HG03378 (cell line): ENCODE measurements at regions not wholly inside any gene's neighbourhood (a gene's known extent, or its start where the extent isn't known, plus 50 kb on each side); places are given as distances from the start of the nearest gene placed in this dataset.
A peak's percentile ranks its signal among the peaks of the same experiment; 100 is the strongest.

ENCODE experiments used
- ATAC-seq: cut with Tn5 transposase; IDR thresholded peaks from one replicate; pipeline ENCODE4 v1.9.1; 2021; ENCODE audit warnings: mild to moderate bottlenecking, moderate library complexity; ENCODE audit not compliant: unreplicated experiment

DNA sequence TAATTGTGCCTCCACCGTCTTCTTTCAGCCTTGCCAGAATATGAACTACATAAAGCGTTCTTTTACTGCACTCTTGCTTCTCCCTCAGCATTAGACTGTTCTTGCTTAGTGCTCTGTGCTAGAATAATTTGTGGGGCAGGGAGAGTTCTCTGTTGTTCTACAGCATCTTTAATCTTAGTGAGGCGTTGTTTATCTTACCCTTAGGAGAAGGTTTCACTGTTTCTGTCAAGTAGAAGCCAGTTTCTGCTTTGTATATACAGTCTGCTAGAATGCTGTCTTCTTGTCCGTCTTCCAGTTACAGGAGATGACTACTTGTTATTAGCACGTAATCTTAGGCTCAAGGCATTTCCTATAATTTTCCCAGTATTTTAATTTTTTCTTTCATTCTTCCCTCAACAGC lies 458.0 kb downstream of the FLRT2 start:
- no peak for ATAC-seq

- ATAC-seq: no peak
These were observed 457.3 kb downstream of the FLRT2 start for GRCh38 chr14:85987292-85987691.

DNA sequence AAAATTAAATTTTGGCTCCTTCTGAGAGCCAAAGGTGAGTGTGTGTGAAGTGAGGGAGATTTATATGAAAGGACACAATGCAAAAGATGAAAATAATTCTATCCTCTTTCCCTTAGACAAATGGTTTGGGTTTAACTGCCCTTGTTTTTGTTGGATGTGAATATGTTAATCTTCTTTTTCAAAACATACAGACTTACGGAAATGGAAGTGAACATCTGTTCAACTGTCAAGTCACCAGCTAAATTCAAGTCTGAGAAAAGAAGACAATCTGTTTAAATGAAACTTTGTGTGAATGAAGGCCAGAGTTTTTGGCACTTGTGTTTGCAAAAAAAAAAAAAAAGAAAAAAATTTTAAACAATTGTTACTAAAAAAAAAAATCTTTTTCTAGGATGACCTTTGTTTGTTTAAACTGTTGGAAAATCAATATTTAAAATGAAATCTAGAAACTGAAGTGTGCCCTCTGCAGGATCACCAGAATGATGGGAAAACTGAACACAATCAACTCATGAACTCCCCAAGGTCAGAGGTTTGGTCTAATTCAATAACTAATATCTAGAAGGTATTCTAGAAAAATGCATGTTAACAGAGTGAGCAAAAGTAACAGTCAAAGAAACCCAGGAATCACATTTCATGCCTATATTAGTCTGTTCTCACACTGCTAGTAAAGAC lies 448.8 kb downstream of the FLRT2 start:
- no peak for ATAC-seq

- no peak for ATAC-seq
These were observed 444.7 kb downstream of the FLRT2 start for GRCh38 chr14:85974602-85975001.

- no peak for ATAC-seq
These were observed 433.5 kb downstream of the FLRT2 start for GRCh38 chr14:85963486-85963885.

DNA sequence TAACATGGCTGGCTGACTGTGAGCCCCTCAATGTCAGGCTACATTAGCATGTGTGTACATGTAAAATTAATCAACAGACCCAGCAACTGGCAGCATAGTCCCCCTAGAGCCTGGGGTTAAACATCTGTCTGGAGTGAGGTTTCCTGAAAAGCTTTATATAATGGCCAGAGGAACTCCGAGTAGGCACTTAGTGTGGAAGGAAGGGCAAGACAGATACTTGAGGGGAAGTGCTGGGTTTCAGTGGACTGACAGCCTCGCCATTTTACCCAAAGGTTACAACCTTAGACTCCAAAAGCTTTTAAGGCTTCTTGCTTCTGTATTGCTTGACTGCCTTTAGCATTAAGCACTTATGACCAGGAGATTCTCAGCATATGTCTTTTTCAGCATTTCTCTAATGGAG lies 430.8 kb downstream of the FLRT2 start:
- no peak for ATAC-seq

- ATAC-seq: no peak
These were observed 429.1 kb downstream of the FLRT2 start for GRCh38 chr14:85959063-85959462.

DNA sequence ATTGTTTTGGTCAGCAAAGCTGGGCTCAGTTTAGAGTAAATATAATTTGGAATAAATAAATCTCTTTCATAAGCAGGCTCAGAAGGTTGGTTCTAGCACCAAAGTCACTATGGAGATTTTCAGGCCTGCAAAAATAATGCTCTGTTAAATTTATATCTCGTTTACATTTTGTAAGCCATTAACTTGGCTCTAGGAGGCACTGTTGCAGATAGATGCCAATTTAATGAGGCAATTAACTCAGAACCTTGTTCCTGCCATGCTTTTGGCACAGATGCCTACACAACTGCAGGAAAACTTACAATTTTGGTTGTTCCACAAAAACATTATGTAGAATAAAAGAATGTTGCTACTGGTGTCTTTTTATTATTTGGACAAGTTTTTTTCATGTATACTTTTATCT lies 428.1 kb downstream of the FLRT2 start:
- ATAC-seq: no peak

- ATAC-seq: no peak
These were observed 423.3 kb downstream of the FLRT2 start for GRCh38 chr14:85953265-85953664.

DNA sequence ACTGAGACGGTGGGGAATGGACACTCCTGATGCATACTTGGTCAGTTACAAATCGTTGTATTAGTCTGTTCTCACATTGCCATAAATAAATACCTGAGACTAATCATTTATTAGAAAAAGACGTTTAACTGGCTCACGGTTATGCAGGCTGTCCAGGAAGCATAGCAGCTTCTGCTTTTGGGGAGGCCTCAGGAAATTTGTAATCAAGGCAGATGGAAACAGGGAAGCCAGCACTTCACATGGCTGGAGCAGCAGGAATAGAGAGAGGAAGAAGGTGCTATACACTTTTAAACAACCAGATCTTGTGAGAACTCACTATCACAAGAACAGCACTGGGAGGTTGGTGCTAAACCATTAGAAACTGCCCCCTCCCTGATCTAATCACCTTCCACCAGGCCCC lies 418.2 kb downstream of the FLRT2 start:
- ATAC-seq: no peak

GRCh38 chr14:85947461-85948139 lies 417.7 kb downstream of the FLRT2 start:
- no peak for ATAC-seq

GRCh38 chr14:85943192-85943591 lies 413.2 kb downstream of the FLRT2 start:
- ATAC-seq: no peak

GRCh38 chr14:85934886-85935254 lies 404.9 kb downstream of the FLRT2 start:
- peak; percentile 28 for ATAC-seq

DNA sequence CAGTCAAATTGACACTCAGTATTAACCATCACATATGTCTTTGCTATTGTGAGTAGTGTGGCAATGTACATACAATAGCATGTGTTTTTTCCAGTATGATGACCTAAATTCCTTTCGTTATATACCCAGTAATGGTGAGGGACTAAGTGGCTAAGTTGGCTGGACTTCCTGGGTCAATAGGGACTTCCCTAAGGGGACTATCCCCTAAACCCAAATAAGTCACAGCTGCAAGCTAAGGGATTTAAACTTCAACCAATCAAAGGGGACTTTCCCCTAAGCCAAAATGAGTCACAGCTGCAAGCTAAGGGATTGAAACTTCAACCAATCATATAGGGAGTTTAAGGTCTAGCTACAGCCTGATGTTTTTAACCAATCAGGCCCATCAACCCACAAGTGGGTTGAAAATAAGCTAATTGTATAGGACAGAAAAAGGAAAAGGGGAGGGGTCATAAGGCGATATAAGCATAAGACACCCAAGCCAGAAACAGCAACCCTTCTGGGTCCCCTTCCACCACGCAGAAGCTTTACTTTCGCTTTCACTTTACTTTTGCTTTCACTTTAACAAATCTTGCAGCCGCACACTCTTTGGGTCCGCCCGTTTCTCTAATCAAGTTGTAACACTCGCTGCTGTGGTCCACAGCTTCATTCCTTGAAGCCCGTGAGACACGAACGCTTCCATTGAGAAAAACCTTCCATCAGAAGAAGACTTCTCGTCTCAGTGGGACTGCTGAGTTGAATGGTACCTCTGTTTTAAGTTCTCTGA lies 404.4 kb downstream of the FLRT2 start:
- ATAC-seq: peak; percentile 89

- no peak for ATAC-seq
These were observed 391.3 kb downstream of the FLRT2 start for GRCh38 chr14:85921241-85921640.

GRCh38 chr14:85917716-85918115 lies 387.8 kb downstream of the FLRT2 start:
- ATAC-seq: no peak

DNA sequence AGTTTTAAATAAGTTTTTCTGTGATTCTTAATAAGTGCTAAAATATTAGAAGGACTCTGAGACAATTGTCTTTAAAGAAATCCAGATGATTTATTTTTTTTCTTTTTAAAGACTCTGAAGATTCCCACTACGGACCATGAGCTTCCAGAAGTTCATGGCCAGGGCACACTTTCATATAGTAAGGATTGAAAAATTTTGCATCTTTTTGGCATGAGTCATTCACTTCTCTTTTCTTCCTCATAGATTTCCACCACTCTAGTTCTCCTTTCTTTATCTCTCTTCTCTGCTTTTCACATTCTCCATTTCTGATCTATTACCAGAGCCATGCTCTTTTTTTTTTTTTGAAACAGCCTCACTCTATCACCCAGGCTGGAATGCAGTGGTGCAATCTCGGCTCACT lies 385.8 kb downstream of the FLRT2 start:
- ATAC-seq: no peak

GRCh38 chr14:85912141-85912540 lies 382.2 kb downstream of the FLRT2 start:
- ATAC-seq: no peak

GRCh38 chr14:85911044-85911443 lies 381.1 kb downstream of the FLRT2 start:
- no peak for ATAC-seq

DNA sequence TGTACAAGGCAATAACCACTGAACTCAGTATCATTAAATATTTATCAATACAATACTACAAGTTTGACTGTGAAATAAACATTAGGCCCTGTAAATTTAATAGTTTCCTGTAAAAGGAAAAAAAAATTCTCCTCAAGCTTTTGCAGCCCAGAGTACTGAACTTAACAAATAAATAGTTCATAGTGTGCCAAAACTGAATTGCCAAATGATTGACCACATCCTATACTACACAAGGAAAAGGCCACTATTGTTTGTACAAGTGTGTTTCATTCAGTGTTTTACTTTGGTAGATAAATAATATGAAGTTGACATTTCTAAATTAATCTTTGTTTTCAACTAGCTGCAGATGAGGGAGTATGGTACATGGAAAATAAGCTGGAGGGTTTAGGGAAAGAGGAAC lies 379.6 kb downstream of the FLRT2 start:
- no peak for ATAC-seq

DNA sequence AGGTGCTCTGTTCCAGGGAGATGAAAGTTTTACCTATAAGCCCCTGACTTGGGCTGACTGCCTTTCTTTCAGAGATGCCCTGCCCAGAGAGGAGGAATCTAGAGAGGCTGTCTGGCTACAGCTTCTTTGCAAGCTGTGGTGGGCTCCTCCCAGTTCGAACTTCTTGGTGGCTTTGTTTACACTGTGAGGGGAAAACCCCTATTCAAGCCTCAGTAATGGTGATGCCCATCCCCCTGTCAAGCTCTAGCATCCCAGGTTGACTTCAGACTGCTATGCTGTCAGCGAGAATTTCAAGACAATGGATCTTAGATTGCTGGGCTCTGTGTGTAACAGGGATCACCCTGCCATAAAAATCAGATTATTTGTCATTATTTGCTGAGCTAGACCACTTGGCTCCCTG lies 377.6 kb downstream of the FLRT2 start:
- no peak for ATAC-seq

DNA sequence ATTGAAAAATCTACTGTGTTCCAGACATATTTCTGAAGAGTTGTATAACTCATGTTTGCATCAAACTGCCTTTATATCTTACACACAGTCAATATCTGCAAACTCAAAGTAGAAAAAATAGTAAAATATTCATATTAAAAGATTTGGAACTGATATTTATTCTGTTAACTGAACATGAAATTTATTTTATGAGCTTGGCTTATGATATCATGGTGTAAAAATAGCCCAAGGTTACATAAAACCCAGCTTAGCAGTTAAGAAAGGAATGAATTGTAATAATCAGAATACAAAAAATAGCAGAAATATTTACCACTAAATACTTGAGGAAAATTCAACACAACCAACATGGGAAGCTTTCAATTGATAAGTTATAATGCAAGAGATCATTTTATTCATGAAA lies 367.9 kb downstream of the FLRT2 start:
- ATAC-seq: no peak
